ENCODE measurements at regions not wholly inside any gene's neighbourhood (a gene's known extent, or its start where the extent isn't known, plus 50 kb on each side); places are given as distances from the start of the nearest gene placed in this dataset.
A peak's percentile ranks its signal among the peaks of the same experiment; 100 is the strongest.

DNA sequence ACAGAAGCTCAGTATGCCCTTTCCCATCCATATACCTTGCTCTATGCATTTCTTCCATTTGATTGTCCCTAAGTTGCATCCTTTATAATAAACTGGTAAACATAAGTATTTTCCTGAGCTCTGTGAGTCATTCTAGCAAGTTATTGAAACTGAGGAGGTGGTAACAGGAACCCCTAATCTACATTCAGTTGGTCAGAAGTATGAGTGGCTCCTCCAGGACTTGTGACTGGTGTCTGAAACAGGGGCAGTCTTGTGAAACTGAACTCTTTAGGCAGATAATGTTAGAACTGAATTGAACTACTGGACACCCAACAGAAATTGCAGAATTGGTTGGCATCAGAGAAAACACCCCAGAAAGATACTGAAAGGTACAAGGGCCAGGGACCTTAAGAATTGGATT lies 133.1 kb upstream of the POU5F2 start:
- TF ChIP-seq CTCF (IDR thresholded peaks at IDR 0.05; ENCODE audit: insufficient read depth, low read depth, low read length), result no peak
- DNase-seq (ENCODE audit: low read depth), result no peak

GRCh38 chr5:93874080-93874479 lies 132.7 kb upstream of the POU5F2 start:
- H3K4me3 ChIP-seq (ENCODE audit: low read depth, low read length), result no peak overlapping the region
- peak; percentile 14 for DNase-seq (ENCODE audit: low read depth)
- TF ChIP-seq CTCF (IDR thresholded peaks at IDR 0.05; ENCODE audit: insufficient read depth, low read depth, low read length), result no peak

More for the DNA sequence above, 133.1 kb upstream of the POU5F2 start:
- no peak overlapping the region for H3K4me3 ChIP-seq (ENCODE audit: low read depth, low read length)

DNA sequence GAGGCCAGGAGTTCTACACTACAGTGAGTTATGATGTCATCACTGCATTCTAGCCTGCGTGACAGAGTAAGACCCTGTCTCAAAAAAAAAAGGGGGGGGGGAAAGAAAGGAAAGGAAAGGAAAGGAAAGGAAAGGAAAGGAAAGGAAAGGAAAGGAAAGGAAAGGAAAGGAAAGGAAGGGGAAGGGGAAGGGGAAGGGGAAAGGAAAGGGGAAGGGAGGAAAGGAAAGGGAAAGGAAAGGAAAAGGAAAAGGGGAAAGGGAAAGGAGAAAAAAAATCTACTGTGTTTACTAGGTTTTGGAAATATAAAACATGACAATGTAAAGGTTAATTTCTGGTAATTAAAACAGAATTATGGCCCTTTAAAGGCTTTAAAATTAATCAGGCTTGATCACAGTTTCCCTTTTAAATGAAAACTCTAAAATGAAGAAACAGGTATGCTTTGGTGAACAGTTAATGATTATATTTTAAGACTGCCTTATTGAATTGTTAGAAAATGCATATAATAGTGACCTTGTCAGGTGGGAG lies 131.9 kb upstream of the POU5F2 start:
- no peak for DNase-seq (ENCODE audit: low read depth)
- no peak overlapping the region for H3K4me3 ChIP-seq (ENCODE audit: low read depth, low read length)
- TF ChIP-seq CTCF (IDR thresholded peaks at IDR 0.05; ENCODE audit: insufficient read depth, low read depth, low read length), result no peak

DNA sequence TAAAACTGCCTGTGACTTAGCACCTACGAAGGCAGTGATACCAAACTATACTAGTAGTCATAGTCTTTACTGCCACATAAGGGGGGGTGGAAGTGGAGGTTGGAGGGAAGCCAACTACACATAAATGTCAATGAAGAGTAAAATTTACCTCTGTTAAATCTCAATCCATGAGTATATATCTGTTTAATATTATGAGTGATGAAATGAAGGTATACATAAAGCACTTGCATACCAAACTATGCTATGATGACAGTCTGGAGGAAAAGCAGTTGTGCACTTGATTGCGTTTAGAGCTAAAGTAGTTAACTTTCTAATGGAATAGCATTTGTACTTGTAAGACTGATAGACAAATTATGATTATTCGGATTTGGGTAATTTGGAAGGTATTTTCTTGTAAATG lies 129.2 kb upstream of the POU5F2 start:
- no peak for DNase-seq (ENCODE audit: low read depth)
- no peak overlapping the region for H3K4me3 ChIP-seq (ENCODE audit: low read depth, low read length)
- TF ChIP-seq CTCF (IDR thresholded peaks at IDR 0.05; ENCODE audit: insufficient read depth, low read depth, low read length), result no peak

DNA sequence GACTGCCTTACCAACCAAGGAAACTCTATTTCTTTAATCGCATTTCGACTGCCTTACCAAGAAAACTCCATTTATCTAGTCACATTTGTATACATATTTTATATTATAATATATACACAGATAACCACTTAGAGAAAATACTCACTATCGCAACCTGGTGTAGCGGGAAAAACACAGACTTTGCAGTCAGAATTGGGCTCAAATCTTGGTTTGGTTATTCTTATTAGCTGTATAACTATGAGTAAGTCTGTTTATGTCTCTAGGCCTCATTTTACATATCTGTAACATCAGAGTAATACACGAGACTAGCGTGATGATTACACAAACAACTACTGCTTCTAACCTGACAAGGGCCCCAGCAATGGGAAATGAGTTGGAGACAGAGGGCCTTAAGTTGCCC lies 127.5 kb upstream of the POU5F2 start:
- no peak for TF ChIP-seq CTCF (IDR thresholded peaks at IDR 0.05; ENCODE audit: insufficient read depth, low read depth, low read length)
- no peak overlapping the region for H3K4me3 ChIP-seq (ENCODE audit: low read depth, low read length)
- no peak for DNase-seq (ENCODE audit: low read depth)

GRCh38 chr5:93850311-93850710 lies 108.9 kb upstream of the POU5F2 start:
- no peak for TF ChIP-seq CTCF (IDR thresholded peaks at IDR 0.05; ENCODE audit: insufficient read depth, low read depth, low read length)
- no peak for DNase-seq (ENCODE audit: low read depth)
- no peak overlapping the region for H3K4me3 ChIP-seq (ENCODE audit: low read depth, low read length)

- no peak for TF ChIP-seq CTCF (IDR thresholded peaks at IDR 0.05; ENCODE audit: insufficient read depth, low read depth, low read length)
- no peak for DNase-seq (ENCODE audit: low read depth)
- no peak overlapping the region for H3K4me3 ChIP-seq (ENCODE audit: low read depth, low read length)
Measured at GRCh38 chr5:93845376-93845775, 104.0 kb upstream of the POU5F2 start.
